PC-9 (cell line): ENCODE measurements at regions not wholly inside any gene's neighbourhood (a gene's known extent, or its start where the extent isn't known, plus 50 kb on each side); places are given as distances from the start of the nearest gene placed in this dataset.
"Not testable (repeated sequence)": the region's sequence is repeated elsewhere in the genome, so short reads cannot be mapped to it uniquely, and the experiment has no call there.

ENCODE experiments used
- BruUV-seq: library from RNA; stranded (reverse); fragments of 400-500 nt; replicated peaks from 2 replicates; lab custom pipeline; 2021; lab: Mats Ljungman, UMichigan
- CTCF ChIA-PET: fragments of 300-600 bp; sonication (Branson Sonifier 250); formaldehyde crosslinking; loops from one replicate; lab custom pipeline; 2022; ENCODE audit warnings: antibody characterized with exemption; lab: Charles Lee
- POLR2A ChIA-PET: fragments of 300-600 bp; sonication (Branson Sonifier 250); formaldehyde crosslinking; loops from one replicate; lab custom pipeline; 2022; ENCODE audit warnings: antibody characterized with exemption; ENCODE audit not compliant: unreplicated experiment; lab: Charles Lee
- DNase-seq, 2 experiments: peaks; one replicate each; pipeline versions ENCODE4 v3.0.0 to v3.0.0-alpha.2; 2015 to 2022; ENCODE audit warnings: mixed read lengths in 1 of 2
- H2AFZ ChIP-seq: fragments of 200-600 bp; sonication (generic); 2 replicates; pipeline ENCODE4 v1.8.1; 2017; ENCODE audit warnings: antibody characterized with exemption
- H3F3A ChIP-seq: fragments of 200-600 bp; sonication (generic); 2 replicates; pipeline ENCODE4 v1.8.1; 2017; ENCODE audit warnings: antibody characterized with exemption, mild to moderate bottlenecking, low read depth; ENCODE audit not compliant: insufficient read depth
- H3K27ac ChIP-seq: fragments of 200-600 bp; sonication (generic); 2 replicates; pipeline ENCODE4 v1.6.1; 2016; ENCODE audit warnings: mixed run types
- H3K27me3 ChIP-seq: fragments of 200-600 bp; sonication (generic); 2 replicates; pipeline ENCODE4 v1.6.1; 2016; ENCODE audit warnings: low read depth, mixed run types; ENCODE audit not compliant: insufficient read depth
- H3K36me3 ChIP-seq: fragments of 200-600 bp; sonication (generic); 2 replicates; pipeline ENCODE4 v1.6.1; 2016; ENCODE audit warnings: low read depth, mixed run types
- H3K4me1 ChIP-seq: fragments of 200-600 bp; sonication (generic); replicated peaks from 2 replicates; pipeline ENCODE4 v1.6.1; 2016; ENCODE audit warnings: mixed run types; ENCODE audit not compliant: insufficient read depth
- H3K4me2 ChIP-seq: fragments of 200-600 bp; sonication (generic); 2 replicates; pipeline ENCODE4 v1.6.1; 2017; ENCODE audit warnings: mixed run types
- H3K4me3 ChIP-seq: fragments of 200-600 bp; sonication (generic); 2 replicates; pipeline ENCODE4 v1.6.1; 2016; ENCODE audit warnings: mixed run types
- H3K79me2 ChIP-seq: fragments of 200-600 bp; sonication (generic); 2 replicates; pipeline ENCODE4 v1.6.1; 2017; ENCODE audit warnings: low read depth, mixed run types
- H3K9me2 ChIP-seq: fragments of 200-600 bp; sonication (generic); 2 replicates; pipeline ENCODE4 v1.8.1; 2017; ENCODE audit warnings: mild to moderate bottlenecking; ENCODE audit not compliant: insufficient read depth
- H3K9me3 ChIP-seq: fragments of 200-600 bp; sonication (generic); 2 replicates; pipeline ENCODE4 v1.8.1; 2016; ENCODE audit warnings: low read depth; ENCODE audit not compliant: insufficient read depth
- H4K20me1 ChIP-seq: fragments of 200-600 bp; sonication (generic); 2 replicates; pipeline ENCODE4 v1.8.1; 2017; ENCODE audit not compliant: insufficient read depth
- CTCF ChIP-seq: fragments of 200-600 bp; sonication (generic); conservative IDR thresholded peaks from 2 replicates; pipeline ENCODE4 v1.6.1; 2017; ENCODE audit warnings: mixed run types, antibody characterized with exemption, mild to moderate bottlenecking, moderate library complexity
- EZH2 ChIP-seq: fragments of 200-600 bp; sonication (generic); IDR thresholded peaks from 2 replicates; pipeline ENCODE4 v1.8.0; 2017; ENCODE audit warnings: antibody characterized with exemption, low read depth
- intact Hi-C: fragments of 100-400 bp; cut with micrococcal nuclease; formaldehyde crosslinking; loops from one replicate; pipeline ENCODE4 v1.10.0; 2022; ENCODE audit not compliant: unreplicated experiment

- BruUV-seq = no TSS peak
- Histone ChIP-seq H3K27ac (no peak overlapping the region), H3F3A (peaks cover 4% of the 10 kb centered on the region), H2AFZ (no peak overlapping the region), H3K79me2 (no peaks in the 10 kb centered on the region), H3K9me3 (no peaks in the 10 kb centered on the region), H4K20me1 (no peaks in the 10 kb centered on the region), H3K36me3 (no peaks in the 10 kb centered on the region), H3K4me1 (peaks cover 4% of the 10 kb centered on the region; the same call in 1 of the 2 replicates), H3K27me3 (no peaks in the 10 kb centered on the region), H3K4me3 (no peak overlapping the region), H3K4me2 (no peak overlapping the region), H3K9me2 (no peaks in the 10 kb centered on the region)
- ChIA-PET POLR2A (no interaction called here), CTCF (no interaction called here)
- intact Hi-C loops = no loop called here
- DNase-seq = no peak
- TF ChIP-seq CTCF (no peak), EZH2 (no peak)
These were observed 83.5 kb downstream of the EOMES start for GRCh38 chr3:27638594-27638993.

GRCh38 chr3:27637346-27637995 lies 84.7 kb downstream of the EOMES start:
- H2AFZ ChIP-seq = no peak overlapping the region
- peaks cover 5% of the 10 kb centered on the region for H3F3A ChIP-seq
- H3K4me3 ChIP-seq = no peak overlapping the region
- no peak overlapping the region for H3K4me2 ChIP-seq
- intact Hi-C loops = no loop called here
- H3K4me1 ChIP-seq = peaks cover 7% of the 10 kb centered on the region; the same call in 1 of the 2 replicates
- no peaks in the 10 kb centered on the region for H3K9me2 ChIP-seq
- no peak for DNase-seq
- no peaks in the 10 kb centered on the region for H4K20me1 ChIP-seq
- no peaks in the 10 kb centered on the region for H3K36me3 ChIP-seq
- H3K27ac ChIP-seq = no peak overlapping the region
- no TSS peak for BruUV-seq
- no peaks in the 10 kb centered on the region for H3K79me2 ChIP-seq
- CTCF ChIA-PET = no interaction called here
- POLR2A ChIA-PET = no interaction called here
- H3K27me3 ChIP-seq = no peaks in the 10 kb centered on the region
- TF ChIP-seq EZH2 = no peak
- no peak for TF ChIP-seq CTCF
- no peaks in the 10 kb centered on the region for H3K9me3 ChIP-seq

DNA sequence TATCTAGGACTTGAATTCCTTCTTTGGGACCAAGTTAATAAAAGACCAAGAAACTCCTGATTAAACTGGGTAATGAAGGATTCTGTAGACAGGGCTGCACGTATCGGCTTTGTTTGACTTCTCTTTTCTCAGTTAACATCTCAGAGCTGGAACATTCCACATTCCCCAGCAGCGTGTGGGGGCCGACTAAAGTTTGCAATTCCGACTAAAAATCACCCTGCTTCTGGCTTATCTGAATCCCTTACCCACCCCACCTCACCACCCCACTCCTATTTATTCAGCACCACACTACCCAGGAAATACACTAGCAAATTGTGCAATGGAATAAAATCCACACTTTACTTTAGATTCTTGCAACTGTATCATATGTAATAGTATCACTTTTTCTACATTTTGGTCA lies 87.1 kb downstream of the EOMES start:
- H3K9me2 ChIP-seq, H2AFZ ChIP-seq, H4K20me1 ChIP-seq, H3K9me3 ChIP-seq, H3K79me2 ChIP-seq, intact Hi-C loops, H3K27ac ChIP-seq, CTCF ChIA-PET, H3K4me3 ChIP-seq, H3K4me2 ChIP-seq, POLR2A ChIA-PET, BruUV-seq, DNase-seq, H3K36me3 ChIP-seq, H3K27me3 ChIP-seq: not testable (repeated sequence)
- peaks cover 12% of the 10 kb centered on the region for H3F3A ChIP-seq
- peaks cover 17% of the 10 kb centered on the region; the same call in 1 of the 2 replicates for H3K4me1 ChIP-seq
